GM23248 (cell line): ENCODE measurements at regions not wholly inside any gene's neighbourhood (a gene's known extent, or its start where the extent isn't known, plus 50 kb on each side); places are given as distances from the start of the nearest gene placed in this dataset.

Experiments used
- EZH2 ChIP-seq: fragments of 200-600 bp; sonication (generic); IDR thresholded peaks from 2 replicates; pipeline ENCODE4 v1.6.1; 2018; ENCODE audit warnings: antibody characterized with exemption, mild to moderate bottlenecking; ENCODE audit not compliant: insufficient read depth, poor library complexity, severe bottlenecking
- EZH2phosphoT487 ChIP-seq: fragments of 200-600 bp; sonication (generic); IDR thresholded peaks from 2 replicates; pipeline ENCODE4 v1.6.1; 2018; ENCODE audit warnings: antibody characterized with exemption, moderate library complexity, mild to moderate bottlenecking, low read depth; ENCODE audit not compliant: insufficient read depth

GRCh38 chr18:53918091-53918490, 306.4 kb downstream of the MBD2 start:
- TF ChIP-seq EZH2 (no peak), EZH2phosphoT487 (no peak)
